Upper lobe of left lung (tissue), 6 donors: ENCODE measurements at regions not wholly inside any gene's neighbourhood (a gene's known extent, or its start where the extent isn't known, plus 50 kb on each side); places are given as distances from the start of the nearest gene placed in this dataset.

ENCODE experiments used
- ATAC-seq, 2 donors: fragments of 200-7000 bp; cut with Tn5 transposase; one replicate each; pipeline ENCODE4 v1.9.1; 2022; ENCODE audit warnings: mild to moderate bottlenecking in 2 of 2, moderate library complexity in 2 of 2; ENCODE audit not compliant: low FRiP score in 2 of 2
- DNase-seq, 2 donors: peaks; one replicate each; pipeline ENCODE4 v3.0.0-alpha.2; 2019 to 2020
- H3K27ac ChIP-seq, 4 donors: fragments of 200-600 bp; sonication (generic); one replicate each; pipeline ENCODE4 v1.5.1; 2016 to 2019
- H3K27me3 ChIP-seq, 4 donors: fragments of 200-600 bp; sonication (generic); one replicate each; pipeline ENCODE4 v1.5.1; 2017 to 2019
- H3K36me3 ChIP-seq, 4 donors: fragments of 200-600 bp; sonication (generic); one replicate each; pipeline ENCODE4 v1.5.1; 2016 to 2019
- H3K4me1 ChIP-seq, 4 donors: fragments of 200-600 bp; sonication (generic); one replicate each; pipeline ENCODE4 v1.5.1; 2018 to 2019
- H3K4me3 ChIP-seq, 4 donors: fragments of 200-600 bp; sonication (generic); one replicate each; pipeline ENCODE4 v1.5.1; 2017 to 2019; ENCODE audit warnings: mild to moderate bottlenecking in 2 of 4, moderate library complexity in 1 of 4
- H3K9me3 ChIP-seq, 4 donors: fragments of 200-600 bp; sonication (generic); one replicate each; pipeline ENCODE4 v1.5.1; 2018 to 2019
- CTCF ChIP-seq, 6 experiments: fragments of 450-650 bp in 4 of 6; fragments of 200-600 bp in 2 of 6; sonication (generic) in 2 of 6; IDR thresholded peaks; one replicate each; pipeline ENCODE4 v1.5.1; 2016 to 2019; ENCODE audit warnings: antibody characterized with exemption in 6 of 6
- EP300 ChIP-seq, 4 donors: sonication (generic); formaldehyde crosslinking; IDR thresholded peaks; one replicate each; pipeline ENCODE4 v1.5.1; 2017; ENCODE audit warnings: antibody characterized with exemption in 4 of 4, control low read depth in 2 of 4
- POLR2A ChIP-seq, 4 donors: fragments of 450-650 bp; IDR thresholded peaks; one replicate each; pipeline ENCODE4 v1.5.1; 2016 to 2017; ENCODE audit warnings: antibody characterized with exemption in 4 of 4, mild to moderate bottlenecking in 2 of 4
- POLR2AphosphoS5 ChIP-seq, 2 donors: sonication (generic); formaldehyde crosslinking; IDR thresholded peaks; one replicate each; pipeline ENCODE4 v1.5.1; 2017; ENCODE audit warnings: antibody characterized with exemption in 2 of 2
- WGBS, 2 donors: methylation state at CpG; one replicate each; pipeline ENCODE4 v1.1.5; 2017 to 2018; 5-methylcytosine and 5-hydroxymethylcytosine counted together
- donor health status: DM: no; HTN: no; CAD: no; lungs with moderate emphysema.
- donor health status: DM: no; HTN: yes; CAD: no; lungs with severe emphysema.

GRCh38 chr1:4108758-4109627 is 208.9 kb upstream of the C1orf174 start:
- DNase-seq (no peak), ATAC-seq (no peak)
- no peak for TF ChIP-seq POLR2AphosphoS5 (IDR thresholded peaks at IDR 0.05)
- TF ChIP-seq POLR2A (IDR thresholded peaks at IDR 0.05), result no peak
- no peak for TF ChIP-seq EP300 (IDR thresholded peaks at IDR 0.05)
- no peak for TF ChIP-seq CTCF (IDR thresholded peaks at IDR 0.05)
- no peaks in the 10 kb centered on the region for H3K27me3 ChIP-seq
- H3K27ac ChIP-seq, result no peak overlapping the region
- H3K36me3 ChIP-seq, result no peaks in the 10 kb centered on the region
- H3K9me3 ChIP-seq, result no peaks in the 10 kb centered on the region
- no peak overlapping the region for H3K4me3 ChIP-seq
- H3K4me1 ChIP-seq, result no peaks in the 10 kb centered on the region
- WGBS, 2 donors, result 67 to 70% methylated on average over 20 to 21 of the region's 29 CpGs

- no peaks in the 10 kb centered on the region for H3K27me3 ChIP-seq
- H3K4me1 ChIP-seq, result no peaks in the 10 kb centered on the region
- H3K4me3 ChIP-seq, result no peak overlapping the region
- no peak overlapping the region for H3K27ac ChIP-seq
- no peak for TF ChIP-seq EP300 (IDR thresholded peaks at IDR 0.05)
- TF ChIP-seq POLR2A (IDR thresholded peaks at IDR 0.05), result no peak
- no peak for TF ChIP-seq CTCF (IDR thresholded peaks at IDR 0.05)
- no peak for TF ChIP-seq POLR2AphosphoS5 (IDR thresholded peaks at IDR 0.05)
- DNase-seq, result no peak
- 86 to 93% methylated on average over 8 to 10 of the region's 10 CpGs for WGBS, 2 donors
- no peaks in the 10 kb centered on the region for H3K36me3 ChIP-seq
- H3K9me3 ChIP-seq, result no peaks in the 10 kb centered on the region
- no peak for ATAC-seq
Observed at GRCh38 chr1:4109628-4109940, 209.5 kb upstream of the C1orf174 start.

GRCh38 chr1:4110888-4111287 is 210.8 kb upstream of the C1orf174 start:
- Histone ChIP-seq H3K27me3 (no peaks in the 10 kb centered on the region), H3K4me1 (no peaks in the 10 kb centered on the region), H3K27ac (no peak overlapping the region), H3K9me3 (no peaks in the 10 kb centered on the region), H3K36me3 (no peaks in the 10 kb centered on the region), H3K4me3 (no peak overlapping the region)
- 78 to 83% methylated on average over 5 to 8 of the region's 8 CpGs for WGBS, 2 donors
- TF ChIP-seq POLR2AphosphoS5 (IDR thresholded peaks at IDR 0.05) (no peak), CTCF (IDR thresholded peaks at IDR 0.05) (no peak), POLR2A (IDR thresholded peaks at IDR 0.05) (no peak), EP300 (IDR thresholded peaks at IDR 0.05) (no peak)
- DNase-seq (no peak), ATAC-seq (no peak)

GRCh38 chr1:4113897-4114296 is 213.8 kb upstream of the C1orf174 start:
- Histone ChIP-seq H3K27me3 (no peaks in the 10 kb centered on the region), H3K27ac (no peak overlapping the region), H3K4me3 (no peak overlapping the region), H3K9me3 (no peaks in the 10 kb centered on the region), H3K4me1 (no peaks in the 10 kb centered on the region), H3K36me3 (no peaks in the 10 kb centered on the region)
- ATAC-seq, result no peak
- WGBS, 2 donors, result 87 to 91% methylated on average over 2 of the region's 2 CpGs
- TF ChIP-seq POLR2AphosphoS5 (IDR thresholded peaks at IDR 0.05) (no peak), POLR2A (IDR thresholded peaks at IDR 0.05) (no peak), CTCF (IDR thresholded peaks at IDR 0.05) (no peak), EP300 (IDR thresholded peaks at IDR 0.05) (no peak)
- DNase-seq, result no peak
